ENCODE measurements at regions not wholly inside any gene's neighbourhood (a gene's known extent, or its start where the extent isn't known, plus 50 kb on each side); places are given as distances from the start of the nearest gene placed in this dataset.

DNA sequence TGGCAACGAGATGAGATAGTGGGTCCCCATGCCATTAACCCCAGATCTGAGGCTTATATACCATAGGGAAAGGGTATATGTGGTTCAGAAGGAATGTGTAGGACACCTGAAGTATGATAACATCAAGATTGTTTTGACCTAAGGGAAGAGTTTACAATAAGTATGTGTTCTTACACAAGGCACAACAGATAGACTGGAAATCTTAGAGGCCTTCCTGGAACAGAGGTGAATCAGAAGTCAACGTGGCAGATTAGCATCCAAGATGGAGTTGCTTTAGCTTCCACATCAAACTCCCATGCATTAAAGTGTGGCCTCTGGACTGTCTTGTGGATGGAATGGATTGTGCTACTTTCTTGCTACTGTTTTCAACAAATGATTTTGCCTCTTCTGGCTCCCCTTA, 116.6 kb upstream of the NT5C1B start:
- Mint-ChIP-seq H3K27ac (ENCODE audit: unreplicated experiment) (no peak overlapping the region), H3K4me3 (ENCODE audit: unreplicated experiment) (no peak overlapping the region), H3K4me1 (ENCODE audit: low read depth) (no peaks in the 10 kb centered on the region), H3K36me3 (ENCODE audit: low read depth) (no peaks in the 10 kb centered on the region), H3K9me3 (ENCODE audit: low read depth) (no peaks in the 10 kb centered on the region), H3K27me3 (ENCODE audit: low read depth) (no peaks in the 10 kb centered on the region)
- DNase-seq (ENCODE audit: low spot score), result no peak
- TF ChIP-seq, protein P1, sequence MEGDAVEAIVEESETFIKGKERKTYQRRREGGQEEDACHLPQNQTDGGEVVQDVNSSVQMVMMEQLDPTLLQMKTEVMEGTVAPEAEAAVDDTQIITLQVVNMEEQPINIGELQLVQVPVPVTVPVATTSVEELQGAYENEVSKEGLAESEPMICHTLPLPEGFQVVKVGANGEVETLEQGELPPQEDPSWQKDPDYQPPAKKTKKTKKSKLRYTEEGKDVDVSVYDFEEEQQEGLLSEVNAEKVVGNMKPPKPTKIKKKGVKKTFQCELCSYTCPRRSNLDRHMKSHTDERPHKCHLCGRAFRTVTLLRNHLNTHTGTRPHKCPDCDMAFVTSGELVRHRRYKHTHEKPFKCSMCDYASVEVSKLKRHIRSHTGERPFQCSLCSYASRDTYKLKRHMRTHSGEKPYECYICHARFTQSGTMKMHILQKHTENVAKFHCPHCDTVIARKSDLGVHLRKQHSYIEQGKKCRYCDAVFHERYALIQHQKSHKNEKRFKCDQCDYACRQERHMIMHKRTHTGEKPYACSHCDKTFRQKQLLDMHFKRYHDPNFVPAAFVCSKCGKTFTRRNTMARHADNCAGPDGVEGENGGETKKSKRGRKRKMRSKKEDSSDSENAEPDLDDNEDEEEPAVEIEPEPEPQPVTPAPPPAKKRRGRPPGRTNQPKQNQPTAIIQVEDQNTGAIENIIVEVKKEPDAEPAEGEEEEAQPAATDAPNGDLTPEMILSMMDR (IDR thresholded peaks at IDR 0.05), result no peak

DNA sequence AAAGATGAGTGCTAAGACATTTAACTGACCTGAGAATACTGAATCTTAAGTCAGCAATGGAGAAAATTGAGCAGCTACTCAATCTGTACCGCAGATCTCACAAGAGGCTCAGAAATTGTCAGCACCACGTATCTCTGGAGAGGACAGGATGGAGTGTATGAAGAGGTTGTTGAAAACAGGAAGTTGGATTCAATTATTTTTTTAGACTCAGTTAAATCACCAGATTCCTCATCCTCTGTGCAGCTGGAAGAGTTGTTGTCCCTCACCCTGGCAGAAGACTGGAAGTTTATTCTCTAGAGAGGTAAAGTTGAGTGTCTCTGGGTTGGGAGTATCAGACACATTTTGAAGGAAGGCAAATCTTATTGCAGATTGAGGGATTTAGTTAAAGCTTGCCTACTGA, 114.9 kb upstream of the NT5C1B start:
- DNase-seq (ENCODE audit: low spot score), result no peak
- TF ChIP-seq, protein P1 (IDR thresholded peaks at IDR 0.05), result no peak

GRCh38 chr2:18703555-18703954, 114.2 kb upstream of the NT5C1B start:
- no peak for DNase-seq (ENCODE audit: low spot score)
- H3K9me3 Mint-ChIP-seq (ENCODE audit: low read depth), result no peaks in the 10 kb centered on the region
- TF ChIP-seq, protein P1 (IDR thresholded peaks at IDR 0.05), result no peak
- H3K4me1 Mint-ChIP-seq (ENCODE audit: low read depth), result no peaks in the 10 kb centered on the region
- H3K27ac Mint-ChIP-seq (ENCODE audit: unreplicated experiment), result no peak overlapping the region
- no peaks in the 10 kb centered on the region for H3K27me3 Mint-ChIP-seq (ENCODE audit: low read depth)
- H3K4me3 Mint-ChIP-seq (ENCODE audit: unreplicated experiment), result no peak overlapping the region
- no peaks in the 10 kb centered on the region for H3K36me3 Mint-ChIP-seq (ENCODE audit: low read depth)

More for the DNA sequence above, 114.9 kb upstream of the NT5C1B start:
- Mint-ChIP-seq H3K27ac (ENCODE audit: unreplicated experiment) (no peak overlapping the region), H3K4me1 (ENCODE audit: low read depth) (no peaks in the 10 kb centered on the region), H3K9me3 (ENCODE audit: low read depth) (no peaks in the 10 kb centered on the region), H3K4me3 (ENCODE audit: unreplicated experiment) (no peak overlapping the region), H3K36me3 (ENCODE audit: low read depth) (no peaks in the 10 kb centered on the region), H3K27me3 (ENCODE audit: low read depth) (no peaks in the 10 kb centered on the region)

DNA sequence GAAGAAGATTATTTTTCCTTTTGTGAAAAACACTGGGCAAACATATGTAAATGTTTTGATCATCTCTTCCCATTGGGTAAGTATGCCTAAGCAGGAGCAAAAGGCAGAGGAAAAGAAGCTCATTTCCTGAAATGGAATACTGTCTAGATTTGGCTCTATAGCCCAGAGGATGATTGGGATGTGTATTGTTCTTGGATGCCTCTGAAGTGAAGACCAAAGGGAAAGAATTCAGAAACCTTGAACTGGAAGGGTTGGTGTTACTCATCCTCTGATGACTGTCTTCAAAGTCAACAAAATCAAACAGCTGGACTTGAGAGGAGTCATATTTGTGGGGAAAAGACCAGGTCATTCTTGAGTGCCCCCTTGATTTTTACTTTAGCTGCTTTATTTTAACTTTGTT, 112.6 kb upstream of the NT5C1B start:
- Mint-ChIP-seq H3K27ac (ENCODE audit: unreplicated experiment) (no peak overlapping the region), H3K36me3 (ENCODE audit: low read depth) (peaks cover under 1% of the 10 kb centered on the region), H3K4me3 (ENCODE audit: unreplicated experiment) (no peak overlapping the region), H3K4me1 (ENCODE audit: low read depth) (no peaks in the 10 kb centered on the region), H3K9me3 (ENCODE audit: low read depth) (peaks cover under 1% of the 10 kb centered on the region), H3K27me3 (ENCODE audit: low read depth) (no peaks in the 10 kb centered on the region)
- no peak for DNase-seq (ENCODE audit: low spot score)
- TF ChIP-seq, protein P1 (IDR thresholded peaks at IDR 0.05), result no peak

DNA sequence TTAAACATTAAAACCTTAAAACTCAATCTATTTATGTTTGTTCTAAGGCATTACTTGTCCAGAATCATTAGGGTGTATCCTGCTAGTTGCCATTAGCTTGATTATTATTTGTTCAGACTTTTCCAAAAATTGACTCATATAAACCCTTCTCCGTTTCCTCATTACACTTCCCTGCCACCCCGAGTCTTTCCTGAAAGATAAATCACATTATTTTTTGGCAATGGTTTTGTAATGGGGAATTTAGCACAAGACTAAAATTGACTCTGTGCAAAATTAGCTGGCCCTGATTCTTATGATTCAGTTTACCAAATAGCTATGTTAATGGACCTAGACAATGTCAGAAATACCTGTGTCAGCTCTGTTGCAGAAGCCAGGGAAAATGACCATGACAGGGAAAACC, 112.2 kb upstream of the NT5C1B start:
- DNase-seq (ENCODE audit: low spot score), result no peak
- no peak overlapping the region for H3K4me3 Mint-ChIP-seq (ENCODE audit: unreplicated experiment)
- H3K27me3 Mint-ChIP-seq (ENCODE audit: low read depth), result peaks cover 3% of the 10 kb centered on the region
- TF ChIP-seq, protein P1 (IDR thresholded peaks at IDR 0.05), result no peak
- H3K9me3 Mint-ChIP-seq (ENCODE audit: low read depth), result peaks cover 4% of the 10 kb centered on the region
- H3K4me1 Mint-ChIP-seq (ENCODE audit: low read depth), result no peaks in the 10 kb centered on the region
- no peak overlapping the region for H3K27ac Mint-ChIP-seq (ENCODE audit: unreplicated experiment)
- peaks cover 3% of the 10 kb centered on the region for H3K36me3 Mint-ChIP-seq (ENCODE audit: low read depth)
